Calu3 (cell line): ENCODE measurements at regions not wholly inside any gene's neighbourhood (a gene's known extent, or its start where the extent isn't known, plus 50 kb on each side); places are given as distances from the start of the nearest gene placed in this dataset.

ENCODE experiments used
- BruUV-seq: library from RNA; stranded (reverse); fragments of 400-500 nt; replicated peaks from 2 replicates; lab custom pipeline; 2021; lab: Mats Ljungman, UMichigan
- CTCF ChIA-PET: fragments of 300-600 bp; sonication (Branson Sonifier 250); formaldehyde crosslinking; loops from one replicate; lab custom pipeline; 2022; ENCODE audit warnings: antibody characterized with exemption; lab: Charles Lee
- DNase-seq: peaks from one replicate; pipeline ENCODE4 v3.0.0; 2022
- H3K27ac Mint-ChIP-seq: one replicate; pipeline ENCODE4 v1.8.0; 2022; ENCODE audit warnings: mixed read lengths; ENCODE audit not compliant: unreplicated experiment
- H3K27me3 Mint-ChIP-seq: one replicate; pipeline ENCODE4 v1.8.0; 2022; ENCODE audit warnings: mixed read lengths; ENCODE audit not compliant: unreplicated experiment
- H3K36me3 Mint-ChIP-seq: one replicate; pipeline ENCODE4 v1.8.0; 2022; ENCODE audit warnings: mild to moderate bottlenecking, moderate library complexity, mixed read lengths; ENCODE audit not compliant: insufficient read depth, unreplicated experiment
- H3K4me1 Mint-ChIP-seq: one replicate; pipeline ENCODE4 v1.8.0; 2022; ENCODE audit warnings: mild to moderate bottlenecking, low read depth, mixed read lengths; ENCODE audit not compliant: unreplicated experiment
- H3K4me3 Mint-ChIP-seq: one replicate; pipeline ENCODE4 v1.8.0; 2022; ENCODE audit warnings: mild to moderate bottlenecking, low read depth, moderate library complexity, mixed read lengths; ENCODE audit not compliant: unreplicated experiment
- H3K9me3 Mint-ChIP-seq: one replicate; pipeline ENCODE4 v1.8.0; 2022; ENCODE audit warnings: low read depth, mixed read lengths; ENCODE audit not compliant: unreplicated experiment
- intact Hi-C: fragments of 100-400 bp; cut with micrococcal nuclease; formaldehyde crosslinking; loops from one replicate; pipeline ENCODE4 v1.10.0; 2022; ENCODE audit not compliant: unreplicated experiment
- TF ChIP-seq, protein P1 (sequence below): fragments of 200-600 bp; IDR thresholded peaks from one replicate; pipeline ENCODE4 v1.8.0; 2022; ENCODE audit warnings: antibody characterized with exemption; ENCODE audit not compliant: unreplicated experiment

DNA sequence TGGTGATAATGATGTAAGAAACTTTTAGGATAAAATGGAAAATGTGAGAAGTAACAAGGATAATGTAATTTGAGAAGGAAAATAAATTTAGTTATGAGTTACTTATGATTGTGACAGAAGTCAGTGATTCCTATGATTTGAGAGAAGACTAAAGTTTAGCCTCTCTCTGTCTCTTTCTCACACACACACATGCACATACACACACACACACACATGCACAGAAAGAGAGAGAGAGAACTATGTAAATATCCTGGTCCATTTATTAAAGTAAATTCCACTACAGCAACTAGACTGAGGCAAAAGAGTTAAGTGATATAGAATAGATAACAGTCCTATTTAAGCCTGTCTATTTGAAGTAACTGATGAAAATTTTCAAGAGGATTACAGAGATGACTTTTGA lies 375.2 kb downstream of the CD109 start:
- BruUV-seq, result no TSS peak
- CTCF ChIA-PET, result no interaction called here
- no peaks in the 10 kb centered on the region for H3K36me3 Mint-ChIP-seq
- H3K4me3 Mint-ChIP-seq, result no peak overlapping the region
- DNase-seq, result no peak
- TF ChIP-seq, protein P1, sequence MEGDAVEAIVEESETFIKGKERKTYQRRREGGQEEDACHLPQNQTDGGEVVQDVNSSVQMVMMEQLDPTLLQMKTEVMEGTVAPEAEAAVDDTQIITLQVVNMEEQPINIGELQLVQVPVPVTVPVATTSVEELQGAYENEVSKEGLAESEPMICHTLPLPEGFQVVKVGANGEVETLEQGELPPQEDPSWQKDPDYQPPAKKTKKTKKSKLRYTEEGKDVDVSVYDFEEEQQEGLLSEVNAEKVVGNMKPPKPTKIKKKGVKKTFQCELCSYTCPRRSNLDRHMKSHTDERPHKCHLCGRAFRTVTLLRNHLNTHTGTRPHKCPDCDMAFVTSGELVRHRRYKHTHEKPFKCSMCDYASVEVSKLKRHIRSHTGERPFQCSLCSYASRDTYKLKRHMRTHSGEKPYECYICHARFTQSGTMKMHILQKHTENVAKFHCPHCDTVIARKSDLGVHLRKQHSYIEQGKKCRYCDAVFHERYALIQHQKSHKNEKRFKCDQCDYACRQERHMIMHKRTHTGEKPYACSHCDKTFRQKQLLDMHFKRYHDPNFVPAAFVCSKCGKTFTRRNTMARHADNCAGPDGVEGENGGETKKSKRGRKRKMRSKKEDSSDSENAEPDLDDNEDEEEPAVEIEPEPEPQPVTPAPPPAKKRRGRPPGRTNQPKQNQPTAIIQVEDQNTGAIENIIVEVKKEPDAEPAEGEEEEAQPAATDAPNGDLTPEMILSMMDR, result no peak
- intact Hi-C loops, result no loop called here
- H3K27ac Mint-ChIP-seq, result no peak overlapping the region
- peaks cover 2% of the 10 kb centered on the region for H3K9me3 Mint-ChIP-seq
- no peaks in the 10 kb centered on the region for H3K27me3 Mint-ChIP-seq
- H3K4me1 Mint-ChIP-seq, result peaks cover 15% of the 10 kb centered on the region

GRCh38 chr6:74070711-74071110 lies 374.7 kb downstream of the CD109 start:
- intact Hi-C loops, result no loop called here

GRCh38 chr6:74070091-74070490 lies 374.1 kb downstream of the CD109 start:
- CTCF ChIA-PET, result no interaction called here
- Mint-ChIP-seq H3K27me3 (no peaks in the 10 kb centered on the region), H3K36me3 (no peaks in the 10 kb centered on the region), H3K9me3 (peaks cover 2% of the 10 kb centered on the region), H3K4me1 (peaks cover 24% of the 10 kb centered on the region), H3K4me3 (no peak overlapping the region), H3K27ac (no peak overlapping the region)
- DNase-seq, result no peak
- TF ChIP-seq, protein P1, result no peak
- no TSS peak for BruUV-seq
- intact Hi-C loops, result no loop called here

More at GRCh38 chr6:74070711-74071110, 374.7 kb downstream of the CD109 start:
- no peak overlapping the region for H3K4me3 Mint-ChIP-seq
- H3K9me3 Mint-ChIP-seq, result peaks cover 2% of the 10 kb centered on the region
- DNase-seq, result no peak
- no peaks in the 10 kb centered on the region for H3K36me3 Mint-ChIP-seq
- H3K27ac Mint-ChIP-seq, result no peak overlapping the region
- H3K27me3 Mint-ChIP-seq, result no peaks in the 10 kb centered on the region
- no TSS peak for BruUV-seq
- TF ChIP-seq, protein P1, result no peak
- CTCF ChIA-PET, result no interaction called here
- H3K4me1 Mint-ChIP-seq, result peaks cover 20% of the 10 kb centered on the region

DNA sequence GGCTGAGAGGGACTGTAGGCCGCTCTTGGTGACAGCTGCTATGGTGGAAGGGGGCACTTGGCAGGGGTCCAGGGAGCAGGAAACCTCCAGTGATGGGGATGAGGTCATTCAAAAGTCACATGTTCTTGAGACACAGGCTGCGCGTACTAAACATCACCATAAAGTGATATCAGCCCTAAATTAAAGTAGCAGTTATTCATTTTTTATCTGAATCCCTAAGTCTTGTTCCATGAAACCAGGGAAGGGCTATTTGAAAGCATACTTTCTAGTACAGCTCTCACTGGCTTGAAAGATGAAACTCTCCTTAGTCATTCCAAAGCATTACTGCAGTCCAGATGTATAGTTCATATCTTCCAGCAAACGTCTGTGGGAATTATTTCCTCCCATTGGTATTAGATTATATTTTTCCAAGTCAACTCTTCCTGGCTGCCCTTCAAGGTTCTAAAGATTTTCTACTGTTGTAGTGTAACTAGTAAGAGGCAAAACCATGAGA lies 373.1 kb downstream of the CD109 start:
- Mint-ChIP-seq H3K9me3 (peaks cover 2% of the 10 kb centered on the region), H3K4me1 (peaks cover 24% of the 10 kb centered on the region), H3K27ac (no peak overlapping the region), H3K36me3 (no peaks in the 10 kb centered on the region), H3K4me3 (no peak overlapping the region), H3K27me3 (no peaks in the 10 kb centered on the region)
- CTCF ChIA-PET, result no interaction called here
- DNase-seq, result no peak
- BruUV-seq, result no TSS peak
- intact Hi-C loops, result no loop called here
- TF ChIP-seq, protein P1, result no peak
